WTC11 (cell line): ENCODE measurements at regions not wholly inside any gene's neighbourhood (a gene's known extent, or its start where the extent isn't known, plus 50 kb on each side); places are given as distances from the start of the nearest gene placed in this dataset.

Experiments
- ATAC-seq: fragments of 200-7000 bp; cut with Tn5 transposase; 2 replicates; pipeline ENCODE4 v1.10.0; 2021; ENCODE audit warnings: mild to moderate bottlenecking, moderate library complexity
- CTCF ChIA-PET: fragments of 300-600 bp; sonication (Branson Sonifier 250); formaldehyde crosslinking; loops from one replicate; lab custom pipeline; 2021; ENCODE audit warnings: antibody characterized with exemption; lab: Charles Lee
- POLR2A ChIA-PET: fragments of 350-600 bp; sonication (Branson Sonifier 250); formaldehyde crosslinking; loops from one replicate; lab custom pipeline; 2021; ENCODE audit warnings: antibody characterized with exemption; lab: Charles Lee
- DNase-seq: peaks from one replicate; pipeline ENCODE4 v3.0.0; 2021; ENCODE audit warnings: low spot score
- H3K27ac Mint-ChIP-seq: 2 replicates; pipeline ENCODE4 v1.8.0; 2021; ENCODE audit warnings: mixed read lengths
- H3K27me3 Mint-ChIP-seq: 2 replicates; pipeline ENCODE4 v1.8.0; 2021; ENCODE audit warnings: low read depth, mild to moderate bottlenecking, moderate library complexity, mixed read lengths
- H3K36me3 Mint-ChIP-seq: 2 replicates; pipeline ENCODE4 v1.8.0; 2021; ENCODE audit warnings: mixed read lengths
- H3K4me1 Mint-ChIP-seq: 2 replicates; pipeline ENCODE4 v1.8.0; 2022; ENCODE audit warnings: mixed read lengths
- H3K4me3 Mint-ChIP-seq: 2 replicates; pipeline ENCODE4 v1.8.0; 2021; ENCODE audit warnings: mild to moderate bottlenecking, moderate library complexity, mixed read lengths
- H3K9me3 Mint-ChIP-seq: 2 replicates; pipeline ENCODE4 v1.8.0; 2021; ENCODE audit warnings: mixed read lengths
- ATF1 ChIP-seq: sonication (generic); formaldehyde crosslinking; IDR thresholded peaks from 2 replicates; pipeline ENCODE4 v1.8.1; 2023; ENCODE audit warnings: mild to moderate bottlenecking, moderate library complexity, missing genetic modification reagents
- EMX1 ChIP-seq: fragments of 250-450 bp; sonication (Bioruptor Pico); IDR thresholded peaks from 2 replicates; pipeline ENCODE4 v1.8.0; 2021; ENCODE audit warnings: mild to moderate bottlenecking
- NFE2L1 ChIP-seq: sonication (generic); formaldehyde crosslinking; IDR thresholded peaks from 2 replicates; pipeline ENCODE4 v1.8.1; 2023; ENCODE audit warnings: missing genetic modification reagents
- NFYB ChIP-seq: sonication (generic); formaldehyde crosslinking; conservative IDR thresholded peaks from 2 replicates; pipeline ENCODE4 v1.8.0; 2022; ENCODE audit warnings: low read depth, missing genetic modification reagents
- SMAD3 ChIP-seq: sonication (generic); formaldehyde crosslinking; IDR thresholded peaks from 2 replicates; pipeline ENCODE4 v1.8.0; 2022; ENCODE audit warnings: missing genetic modification reagents, mild to moderate bottlenecking, borderline replicate concordance
- ZNF121 ChIP-seq: sonication (generic); formaldehyde crosslinking; IDR thresholded peaks from 2 replicates; pipeline ENCODE4 v1.8.0; 2023; ENCODE audit warnings: missing genetic modification reagents
- ZNF416 ChIP-seq: fragments of 250-450 bp; sonication (Bioruptor Pico); IDR thresholded peaks from 2 replicates; pipeline ENCODE4 v1.9.0; 2021; ENCODE audit warnings: mild to moderate bottlenecking, inconsistent platforms
- TF ChIP-seq, protein P1 (sequence below): sonication (generic); formaldehyde crosslinking; IDR thresholded peaks from 2 replicates; pipeline ENCODE4 v1.8.1; 2023; ENCODE audit warnings: mild to moderate bottlenecking, missing genetic modification reagents, moderate library complexity
- TF ChIP-seq, protein P2 (sequence below): sonication (generic); formaldehyde crosslinking; IDR thresholded peaks from 2 replicates; pipeline ENCODE4 v1.8.0; 2022; ENCODE audit warnings: mild to moderate bottlenecking, missing genetic modification reagents
- TF ChIP-seq, protein P3 (sequence below): sonication (generic); formaldehyde crosslinking; IDR thresholded peaks from 2 replicates; pipeline ENCODE4 v1.8.0; 2022; ENCODE audit warnings: missing genetic modification reagents
- TF ChIP-seq, protein P4 (sequence below): sonication (generic); formaldehyde crosslinking; conservative IDR thresholded peaks from 2 replicates; pipeline ENCODE4 v1.8.1; 2022; ENCODE audit warnings: mild to moderate bottlenecking, missing genetic modification reagents
- TF ChIP-seq, protein P5 (sequence below): fragments of 250-450 bp; sonication (Bioruptor Pico); IDR thresholded peaks from 2 replicates; pipeline ENCODE4 v1.9.0; 2021; ENCODE audit warnings: mild to moderate bottlenecking
- TF ChIP-seq, protein P6 (sequence below): sonication (generic); formaldehyde crosslinking; IDR thresholded peaks from 2 replicates; pipeline ENCODE4 v1.8.1; 2022; ENCODE audit warnings: mild to moderate bottlenecking, missing genetic modification reagents, moderate library complexity, borderline replicate concordance

DNA sequence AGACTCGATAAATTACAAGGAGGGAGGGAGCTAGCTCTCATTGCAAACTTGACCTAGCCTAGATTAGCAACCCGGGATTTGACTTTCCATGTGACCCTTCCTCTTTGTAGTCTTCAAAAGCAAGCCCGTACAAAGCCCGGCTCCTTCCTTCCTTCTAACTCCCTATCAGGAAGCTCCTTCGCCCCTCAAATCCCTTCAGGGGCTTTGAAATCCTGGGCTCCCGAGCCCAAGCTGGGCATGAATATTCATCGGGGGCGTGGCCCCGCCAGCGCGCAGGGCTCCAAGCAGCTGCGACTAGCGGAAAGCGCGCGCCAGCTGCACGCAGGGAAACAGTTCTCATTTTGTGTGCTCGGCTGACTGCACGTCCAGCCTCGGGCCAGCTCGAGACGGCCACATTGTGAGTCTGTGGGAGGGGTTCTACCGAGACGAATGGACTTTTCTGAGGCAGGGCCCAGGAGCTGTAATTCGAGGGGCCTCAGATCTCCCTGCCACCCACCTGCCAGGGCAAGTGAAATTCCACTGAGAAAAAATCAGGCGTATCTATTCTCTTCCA lies 84.0 kb upstream of the PELI1 start:
- POLR2A ChIA-PET, result interaction anchor here (0.9 to 1.4 kb wide), 5 partner anchors 9 to 40 kb away, joined by 3 to 8 read pairs (median 3); no protein-coding TSS in a partner anchor
- Mint-ChIP-seq H3K27ac (peak overlapping the region; percentile 99), H3K36me3 (peaks cover 3% of the 10 kb centered on the region), H3K9me3 (no peaks in the 10 kb centered on the region), H3K4me1 (peaks cover 50% of the 10 kb centered on the region), H3K27me3 (no peaks in the 10 kb centered on the region; the same call in 1 of the 2 replicates), H3K4me3 (peak overlapping the region; percentile 82)
- ATAC-seq (peak; percentile 98), DNase-seq (peak; percentile 93)
- CTCF ChIA-PET, result interaction anchor here (0.6 to 2.1 kb wide), 7 partner anchors 9 to 178 kb away, joined by 3 to 10 read pairs (median 3); no protein-coding TSS in a partner anchor
- TF ChIP-seq, protein P1, sequence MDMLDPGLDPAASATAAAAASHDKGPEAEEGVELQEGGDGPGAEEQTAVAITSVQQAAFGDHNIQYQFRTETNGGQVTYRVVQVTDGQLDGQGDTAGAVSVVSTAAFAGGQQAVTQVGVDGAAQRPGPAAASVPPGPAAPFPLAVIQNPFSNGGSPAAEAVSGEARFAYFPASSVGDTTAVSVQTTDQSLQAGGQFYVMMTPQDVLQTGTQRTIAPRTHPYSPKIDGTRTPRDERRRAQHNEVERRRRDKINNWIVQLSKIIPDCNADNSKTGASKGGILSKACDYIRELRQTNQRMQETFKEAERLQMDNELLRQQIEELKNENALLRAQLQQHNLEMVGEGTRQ, result peak; percentile 54
- TF ChIP-seq SMAD3 (CRISPR knock-in tag) (no peak), NFYB (CRISPR knock-in tag) (no peak), ZNF121 (CRISPR knock-in tag) (0 out of 2 replicates have a peak, but pooled peaks have one; percentile 24)
- TF ChIP-seq, protein P2, sequence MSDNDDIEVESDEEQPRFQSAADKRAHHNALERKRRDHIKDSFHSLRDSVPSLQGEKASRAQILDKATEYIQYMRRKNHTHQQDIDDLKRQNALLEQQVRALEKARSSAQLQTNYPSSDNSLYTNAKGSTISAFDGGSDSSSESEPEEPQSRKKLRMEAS (CRISPR knock-in tag), result peak; percentile 56; the same call in 1 of the 2 replicates
- TF ChIP-seq, protein P3, sequence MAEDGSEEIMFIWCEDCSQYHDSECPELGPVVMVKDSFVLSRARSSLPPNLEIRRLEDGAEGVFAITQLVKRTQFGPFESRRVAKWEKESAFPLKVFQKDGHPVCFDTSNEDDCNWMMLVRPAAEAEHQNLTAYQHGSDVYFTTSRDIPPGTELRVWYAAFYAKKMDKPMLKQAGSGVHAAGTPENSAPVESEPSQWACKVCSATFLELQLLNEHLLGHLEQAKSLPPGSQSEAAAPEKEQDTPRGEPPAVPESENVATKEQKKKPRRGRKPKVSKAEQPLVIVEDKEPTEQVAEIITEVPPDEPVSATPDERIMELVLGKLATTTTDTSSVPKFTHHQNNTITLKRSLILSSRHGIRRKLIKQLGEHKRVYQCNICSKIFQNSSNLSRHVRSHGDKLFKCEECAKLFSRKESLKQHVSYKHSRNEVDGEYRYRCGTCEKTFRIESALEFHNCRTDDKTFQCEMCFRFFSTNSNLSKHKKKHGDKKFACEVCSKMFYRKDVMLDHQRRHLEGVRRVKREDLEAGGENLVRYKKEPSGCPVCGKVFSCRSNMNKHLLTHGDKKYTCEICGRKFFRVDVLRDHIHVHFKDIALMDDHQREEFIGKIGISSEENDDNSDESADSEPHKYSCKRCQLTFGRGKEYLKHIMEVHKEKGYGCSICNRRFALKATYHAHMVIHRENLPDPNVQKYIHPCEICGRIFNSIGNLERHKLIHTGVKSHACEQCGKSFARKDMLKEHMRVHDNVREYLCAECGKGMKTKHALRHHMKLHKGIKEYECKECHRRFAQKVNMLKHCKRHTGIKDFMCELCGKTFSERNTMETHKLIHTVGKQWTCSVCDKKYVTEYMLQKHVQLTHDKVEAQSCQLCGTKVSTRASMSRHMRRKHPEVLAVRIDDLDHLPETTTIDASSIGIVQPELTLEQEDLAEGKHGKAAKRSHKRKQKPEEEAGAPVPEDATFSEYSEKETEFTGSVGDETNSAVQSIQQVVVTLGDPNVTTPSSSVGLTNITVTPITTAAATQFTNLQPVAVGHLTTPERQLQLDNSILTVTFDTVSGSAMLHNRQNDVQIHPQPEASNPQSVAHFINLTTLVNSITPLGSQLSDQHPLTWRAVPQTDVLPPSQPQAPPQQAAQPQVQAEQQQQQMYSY (CRISPR knock-in tag), result no peak

DNA sequence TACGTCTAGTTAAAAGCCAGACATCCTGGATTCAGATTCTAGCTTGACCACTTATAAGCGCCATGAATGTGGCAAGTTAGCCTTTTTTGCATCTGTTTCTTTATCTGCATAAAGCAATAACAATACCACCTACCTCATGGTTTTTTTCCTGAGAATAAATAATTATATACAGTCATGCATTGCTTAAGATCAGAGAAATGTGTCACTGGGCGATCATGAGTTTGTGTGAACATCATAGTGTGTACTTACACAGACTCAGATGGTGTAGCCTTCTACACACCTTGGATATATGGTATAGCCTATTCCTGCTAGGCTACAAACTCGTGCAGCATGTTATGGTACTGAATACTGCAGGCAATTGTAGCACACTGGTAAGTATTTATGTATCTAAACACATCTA lies 84.7 kb upstream of the PELI1 start:
- DNase-seq (no peak), ATAC-seq (no peak)
- peak overlapping the region; percentile 82 for H3K4me3 Mint-ChIP-seq
- POLR2A ChIA-PET, result interaction anchor here (1.0 to 1.4 kb wide), 2 partner anchors 8 to 9 kb away, joined by 3 read pairs; no protein-coding TSS in a partner anchor
- peaks cover 3% of the 10 kb centered on the region for H3K36me3 Mint-ChIP-seq
- peaks cover 51% of the 10 kb centered on the region for H3K4me1 Mint-ChIP-seq
- no peaks in the 10 kb centered on the region for H3K9me3 Mint-ChIP-seq
- no peaks in the 10 kb centered on the region; the same call in 1 of the 2 replicates for H3K27me3 Mint-ChIP-seq
- H3K27ac Mint-ChIP-seq, result peak overlapping the region; percentile 99
- TF ChIP-seq ZNF416 (CRISPR knock-in tag), result no peak
- CTCF ChIA-PET, result interaction anchor here (1.1 to 2.1 kb wide), 2 partner anchors 22 to 135 kb away, joined by 3 to 10 read pairs; no protein-coding TSS in a partner anchor

DNA sequence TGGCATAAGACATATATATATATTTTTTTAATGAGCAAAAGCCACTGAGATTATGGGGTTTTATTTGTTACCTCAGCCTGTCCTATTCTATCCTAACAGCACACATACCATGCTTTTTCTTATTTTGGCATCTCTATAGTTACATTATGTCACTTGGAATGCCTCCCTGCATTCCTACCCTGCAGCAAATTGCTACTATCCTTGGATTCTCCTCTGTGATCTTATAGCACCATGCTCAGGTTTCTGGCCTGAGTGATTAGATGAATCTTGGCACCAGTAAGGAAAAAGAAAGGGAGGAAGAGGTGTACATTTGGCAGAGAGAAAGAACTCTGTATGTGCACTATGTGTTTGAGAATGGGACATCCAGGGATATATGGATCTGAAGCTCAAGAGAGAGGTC lies 86.3 kb upstream of the PELI1 start:
- ChIA-PET CTCF (no interaction called here), POLR2A (interaction anchor here (1.4 kb wide), 1 partner anchor 20 kb away, joined by 4 read pairs; no protein-coding TSS in a partner anchor)
- no peak overlapping the region for H3K27ac Mint-ChIP-seq
- ATAC-seq, result no peak
- H3K36me3 Mint-ChIP-seq, result peaks cover 3% of the 10 kb centered on the region
- H3K27me3 Mint-ChIP-seq, result no peaks in the 10 kb centered on the region; the same call in 1 of the 2 replicates
- peaks cover 48% of the 10 kb centered on the region for H3K4me1 Mint-ChIP-seq
- no peak overlapping the region for H3K4me3 Mint-ChIP-seq
- DNase-seq, result no peak
- TF ChIP-seq, protein P4, sequence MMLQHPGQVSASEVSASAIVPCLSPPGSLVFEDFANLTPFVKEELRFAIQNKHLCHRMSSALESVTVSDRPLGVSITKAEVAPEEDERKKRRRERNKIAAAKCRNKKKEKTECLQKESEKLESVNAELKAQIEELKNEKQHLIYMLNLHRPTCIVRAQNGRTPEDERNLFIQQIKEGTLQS (CRISPR knock-in tag), result no peak
- TF ChIP-seq, all 79 proteins: peak for 0
- H3K9me3 Mint-ChIP-seq, result no peaks in the 10 kb centered on the region

DNA sequence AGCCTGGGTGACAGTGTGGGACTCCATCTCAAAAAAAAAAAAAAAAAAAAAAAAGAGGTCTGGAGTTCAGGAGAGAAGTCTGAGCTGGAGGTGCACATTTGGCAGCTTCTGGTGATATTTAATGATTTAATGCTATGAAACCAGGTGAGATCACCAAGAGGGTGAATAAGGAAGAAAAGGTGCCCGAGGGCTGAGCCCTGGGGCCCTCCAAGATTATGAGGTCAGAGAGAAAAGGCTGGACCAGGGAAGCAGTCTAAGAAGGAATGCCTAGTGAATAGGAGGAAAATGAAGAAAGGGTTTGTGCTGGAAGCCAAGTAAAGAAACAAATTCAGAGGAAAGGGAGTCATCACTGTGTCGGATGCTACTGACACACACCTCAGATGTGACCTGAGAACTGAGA lies 88.0 kb upstream of the PELI1 start:
- no peak for DNase-seq
- CTCF ChIA-PET, result interaction anchor here (0.7 kb wide), 1 partner anchor 57 kb away, joined by 3 read pairs; no protein-coding TSS in a partner anchor
- H3K27ac Mint-ChIP-seq, result no peak overlapping the region
- TF ChIP-seq ATF1 (CRISPR knock-in tag), result no peak
- TF ChIP-seq, protein P5, sequence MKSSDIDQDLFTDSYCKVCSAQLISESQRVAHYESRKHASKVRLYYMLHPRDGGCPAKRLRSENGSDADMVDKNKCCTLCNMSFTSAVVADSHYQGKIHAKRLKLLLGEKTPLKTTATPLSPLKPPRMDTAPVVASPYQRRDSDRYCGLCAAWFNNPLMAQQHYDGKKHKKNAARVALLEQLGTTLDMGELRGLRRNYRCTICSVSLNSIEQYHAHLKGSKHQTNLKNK (CRISPR knock-in tag), result no peak
- no peak for TF ChIP-seq EMX1 (CRISPR knock-in tag)
- TF ChIP-seq NFE2L1 (CRISPR knock-in tag), result no peak
- TF ChIP-seq, protein P2 (CRISPR knock-in tag), result no peak
- TF ChIP-seq, protein P6, sequence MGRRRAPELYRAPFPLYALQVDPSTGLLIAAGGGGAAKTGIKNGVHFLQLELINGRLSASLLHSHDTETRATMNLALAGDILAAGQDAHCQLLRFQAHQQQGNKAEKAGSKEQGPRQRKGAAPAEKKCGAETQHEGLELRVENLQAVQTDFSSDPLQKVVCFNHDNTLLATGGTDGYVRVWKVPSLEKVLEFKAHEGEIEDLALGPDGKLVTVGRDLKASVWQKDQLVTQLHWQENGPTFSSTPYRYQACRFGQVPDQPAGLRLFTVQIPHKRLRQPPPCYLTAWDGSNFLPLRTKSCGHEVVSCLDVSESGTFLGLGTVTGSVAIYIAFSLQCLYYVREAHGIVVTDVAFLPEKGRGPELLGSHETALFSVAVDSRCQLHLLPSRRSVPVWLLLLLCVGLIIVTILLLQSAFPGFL (CRISPR knock-in tag), result no peak
- TF ChIP-seq, all 79 proteins: peak for 0
- ATAC-seq, result no peak
- Mint-ChIP-seq H3K4me1 (peaks cover 39% of the 10 kb centered on the region), H3K36me3 (peaks cover 3% of the 10 kb centered on the region), H3K9me3 (no peaks in the 10 kb centered on the region), H3K27me3 (no peaks in the 10 kb centered on the region; the same call in 1 of the 2 replicates), H3K4me3 (no peak overlapping the region)
- POLR2A ChIA-PET, result no interaction called here
